C1 segment of cervical spinal cord (tissue), 14 donors: ENCODE measurements at regions not wholly inside any gene's neighbourhood (a gene's known extent, or its start where the extent isn't known, plus 50 kb on each side); places are given as distances from the start of the nearest gene placed in this dataset.

Experiments
- DNase-seq, 14 donors: peaks; one replicate each; lab custom pipeline; 2025; lab: John Stamatoyannopoulos, UW

- no peak for DNase-seq
Measured at GRCh38 chr1:34270181-34270580, 93.5 kb downstream of the C1orf94 start.

GRCh38 chr1:34272152-34272551 is 95.4 kb downstream of the C1orf94 start:
- DNase-seq, result no peak

GRCh38 chr1:34275150-34275549 is 98.4 kb downstream of the C1orf94 start:
- DNase-seq, result no peak

GRCh38 chr1:34276606-34277005 is 99.9 kb downstream of the C1orf94 start:
- no peak for DNase-seq

GRCh38 chr1:34277150-34277549 is 100.4 kb downstream of the C1orf94 start:
- no peak for DNase-seq

GRCh38 chr1:34278211-34278610 is 101.5 kb downstream of the C1orf94 start:
- DNase-seq, result no peak

- no peak for DNase-seq
Measured at GRCh38 chr1:34279971-34280370, 103.3 kb downstream of the C1orf94 start.

GRCh38 chr1:34280509-34280908 is 103.8 kb downstream of the C1orf94 start:
- no peak for DNase-seq

GRCh38 chr1:34283142-34283541 is 106.4 kb downstream of the C1orf94 start:
- no peak for DNase-seq

GRCh38 chr1:34286511-34286910 is 109.8 kb downstream of the C1orf94 start:
- DNase-seq, result no peak

- no peak for DNase-seq
Measured at GRCh38 chr1:34290831-34291230, 114.1 kb downstream of the C1orf94 start.

GRCh38 chr1:34292472-34292871 is 115.8 kb downstream of the C1orf94 start:
- no peak for DNase-seq

GRCh38 chr1:34296059-34296458 is 119.4 kb downstream of the C1orf94 start:
- no peak for DNase-seq

- DNase-seq, result no peak
Measured at GRCh38 chr1:34302798-34303197, 126.1 kb downstream of the C1orf94 start.

GRCh38 chr1:34303218-34303617 is 126.5 kb downstream of the C1orf94 start:
- no peak for DNase-seq

- no peak for DNase-seq
Measured at GRCh38 chr1:34306568-34306967, 129.9 kb downstream of the C1orf94 start.

GRCh38 chr1:34312359-34312758 is 135.7 kb downstream of the C1orf94 start:
- no peak for DNase-seq

- DNase-seq, result no peak
Measured at GRCh38 chr1:34315974-34316373, 139.3 kb downstream of the C1orf94 start.

- DNase-seq, result no peak
Measured at GRCh38 chr1:34316773-34317172, 140.1 kb downstream of the C1orf94 start.

- no peak for DNase-seq
Measured at GRCh38 chr1:34319218-34319617, 142.5 kb downstream of the C1orf94 start.

- DNase-seq, result no peak
Measured at GRCh38 chr1:34320053-34320669, 143.5 kb downstream of the C1orf94 start.

- DNase-seq, result no peak
Measured at GRCh38 chr1:34322969-34323368, 146.3 kb downstream of the C1orf94 start.

- DNase-seq, result no peak
Measured at GRCh38 chr1:34324879-34325440, 148.3 kb downstream of the C1orf94 start.

- no peak for DNase-seq
Measured at GRCh38 chr1:34328281-34328799, 151.6 kb downstream of the C1orf94 start.
